WI38 (cell line): ENCODE measurements at regions not wholly inside any gene's neighbourhood (a gene's known extent, or its start where the extent isn't known, plus 50 kb on each side); places are given as distances from the start of the nearest gene placed in this dataset.

Experiments
- H3K4me3 ChIP-seq: 2 replicates; pipeline ENCODE4 v1.5.1; 2011; ENCODE audit warnings: low read depth, mild to moderate bottlenecking, control low read depth, low read length
- TF ChIP-seq, protein P1 (sequence below): IDR thresholded peaks from 2 replicates; pipeline ENCODE4 v1.5.1; 2012; ENCODE audit warnings: low read depth, mild to moderate bottlenecking, control low read depth, low read length

DNA sequence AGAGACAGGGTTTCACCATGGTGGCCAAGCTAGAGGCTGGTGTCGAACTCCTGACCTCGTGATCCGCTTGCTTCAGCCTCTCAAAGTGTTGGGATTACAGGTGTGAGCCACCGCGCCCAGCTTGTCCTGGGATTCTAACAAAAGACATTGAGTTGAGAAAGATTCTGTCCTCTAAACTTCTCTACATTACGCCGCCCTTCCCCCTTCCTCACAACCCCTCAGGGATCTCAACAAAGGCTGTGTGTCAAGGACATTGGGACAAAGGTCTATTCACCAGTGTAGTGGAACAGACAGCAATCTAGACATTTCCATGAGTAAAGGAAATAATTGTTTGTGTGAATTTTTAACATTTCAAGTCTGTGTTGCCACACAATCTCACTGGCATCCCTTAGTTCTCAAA lies 68.8 kb upstream of the KIF5B start:
- no peak overlapping the region for H3K4me3 ChIP-seq
- TF ChIP-seq, protein P1, sequence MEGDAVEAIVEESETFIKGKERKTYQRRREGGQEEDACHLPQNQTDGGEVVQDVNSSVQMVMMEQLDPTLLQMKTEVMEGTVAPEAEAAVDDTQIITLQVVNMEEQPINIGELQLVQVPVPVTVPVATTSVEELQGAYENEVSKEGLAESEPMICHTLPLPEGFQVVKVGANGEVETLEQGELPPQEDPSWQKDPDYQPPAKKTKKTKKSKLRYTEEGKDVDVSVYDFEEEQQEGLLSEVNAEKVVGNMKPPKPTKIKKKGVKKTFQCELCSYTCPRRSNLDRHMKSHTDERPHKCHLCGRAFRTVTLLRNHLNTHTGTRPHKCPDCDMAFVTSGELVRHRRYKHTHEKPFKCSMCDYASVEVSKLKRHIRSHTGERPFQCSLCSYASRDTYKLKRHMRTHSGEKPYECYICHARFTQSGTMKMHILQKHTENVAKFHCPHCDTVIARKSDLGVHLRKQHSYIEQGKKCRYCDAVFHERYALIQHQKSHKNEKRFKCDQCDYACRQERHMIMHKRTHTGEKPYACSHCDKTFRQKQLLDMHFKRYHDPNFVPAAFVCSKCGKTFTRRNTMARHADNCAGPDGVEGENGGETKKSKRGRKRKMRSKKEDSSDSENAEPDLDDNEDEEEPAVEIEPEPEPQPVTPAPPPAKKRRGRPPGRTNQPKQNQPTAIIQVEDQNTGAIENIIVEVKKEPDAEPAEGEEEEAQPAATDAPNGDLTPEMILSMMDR, result no peak

DNA sequence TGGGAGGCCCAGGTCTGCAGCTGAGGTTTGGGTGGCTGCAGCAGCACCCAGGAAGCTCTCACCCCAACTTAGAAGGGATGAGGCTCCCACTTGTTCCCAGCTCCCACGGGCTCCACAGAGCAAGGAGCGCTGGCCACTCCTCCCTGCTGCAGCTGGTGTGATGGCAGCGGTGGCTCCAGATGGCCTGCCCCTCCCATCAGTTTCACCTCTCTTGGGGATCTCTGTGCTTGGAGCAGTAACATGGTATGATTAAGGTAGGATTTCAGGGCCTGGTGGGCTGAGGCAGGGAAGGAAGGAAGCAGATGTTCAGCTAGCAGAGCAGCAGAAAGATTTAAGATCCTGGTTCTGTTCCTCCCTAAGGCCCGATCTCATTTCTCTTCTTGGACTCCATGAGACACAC lies 66.8 kb upstream of the KIF5B start:
- TF ChIP-seq, protein P1, result no peak
- H3K4me3 ChIP-seq, result no peak overlapping the region

DNA sequence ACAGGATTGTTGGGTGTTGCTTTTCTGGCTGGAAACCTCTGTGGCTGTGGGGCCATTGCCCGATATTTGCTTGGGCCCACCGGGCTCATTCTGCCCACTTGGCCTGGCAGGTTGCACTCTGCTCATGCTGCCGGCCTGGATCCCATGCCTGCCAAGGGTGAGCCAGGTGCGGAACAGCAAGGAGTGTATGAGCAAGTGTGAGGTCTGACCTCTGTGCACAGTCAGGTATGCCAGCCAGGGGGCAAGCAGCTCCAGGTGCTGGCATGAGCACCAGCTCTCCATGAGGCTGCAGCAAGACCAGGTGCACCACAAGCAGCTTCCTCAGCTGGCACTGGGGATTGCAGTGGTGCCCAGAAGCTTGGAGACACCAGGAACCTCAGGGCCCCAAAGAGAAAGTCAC lies 65.4 kb upstream of the KIF5B start:
- TF ChIP-seq, protein P1, result no peak
- H3K4me3 ChIP-seq, result no peak overlapping the region

DNA sequence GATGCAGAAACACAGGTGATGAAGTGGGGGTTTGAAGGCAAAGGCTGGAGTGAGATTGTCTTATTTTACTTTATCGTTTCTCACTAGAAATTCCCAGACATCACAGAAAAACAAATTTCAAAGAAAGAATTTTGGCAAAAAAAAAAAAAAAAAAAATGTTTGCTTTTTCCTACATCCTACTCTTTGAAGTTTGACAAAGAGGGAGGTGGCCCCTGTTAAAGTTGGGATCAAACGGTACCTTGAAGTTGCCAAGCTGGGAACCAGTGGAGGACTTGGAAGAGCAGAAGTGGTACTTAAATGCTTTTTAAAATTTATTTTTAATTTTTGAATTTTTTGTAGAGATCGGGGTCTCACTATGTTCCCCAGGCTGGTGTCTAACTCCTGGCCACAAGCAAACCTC lies 63.9 kb upstream of the KIF5B start:
- H3K4me3 ChIP-seq, result no peak overlapping the region
- TF ChIP-seq, protein P1, result no peak

DNA sequence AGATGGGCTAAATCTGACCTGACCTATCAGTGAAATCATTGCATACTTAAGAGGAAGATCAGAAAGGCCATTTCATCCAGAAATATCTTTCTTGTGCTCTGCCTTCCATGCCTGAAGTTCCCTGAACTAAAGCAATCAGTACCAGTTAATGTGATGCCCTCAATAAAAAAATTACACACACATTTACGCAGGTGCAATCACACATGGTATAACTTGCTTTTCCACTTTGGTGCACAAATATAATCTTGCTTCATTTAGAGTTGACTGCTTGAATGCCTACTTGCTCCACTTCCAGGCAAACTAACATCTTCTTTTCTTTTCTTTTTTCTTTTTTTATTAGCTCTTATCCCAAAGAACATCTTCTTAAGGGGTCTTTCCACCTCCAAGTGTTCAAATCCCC lies 58.3 kb upstream of the KIF5B start:
- H3K4me3 ChIP-seq, result no peak overlapping the region
- TF ChIP-seq, protein P1, result no peak

DNA sequence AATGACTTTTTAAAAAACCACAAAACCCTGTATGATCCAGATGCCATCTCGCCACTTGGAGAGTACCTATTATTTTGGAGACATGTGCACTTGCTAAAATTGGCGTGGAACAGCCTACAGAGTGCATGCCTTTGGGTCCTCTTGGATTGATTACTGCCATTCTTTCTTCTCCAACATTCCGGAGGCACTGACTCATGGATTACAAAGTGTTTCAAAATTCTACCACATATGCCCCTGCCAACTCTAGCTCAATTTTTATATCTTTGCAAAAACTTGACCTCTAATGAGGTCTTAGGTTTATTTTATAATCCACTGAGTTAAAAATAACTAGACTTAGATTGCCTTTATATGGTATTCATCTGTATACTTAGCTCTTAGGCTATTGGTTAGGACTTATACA lies 55.8 kb upstream of the KIF5B start:
- TF ChIP-seq, protein P1, result no peak
- H3K4me3 ChIP-seq, result no peak overlapping the region

DNA sequence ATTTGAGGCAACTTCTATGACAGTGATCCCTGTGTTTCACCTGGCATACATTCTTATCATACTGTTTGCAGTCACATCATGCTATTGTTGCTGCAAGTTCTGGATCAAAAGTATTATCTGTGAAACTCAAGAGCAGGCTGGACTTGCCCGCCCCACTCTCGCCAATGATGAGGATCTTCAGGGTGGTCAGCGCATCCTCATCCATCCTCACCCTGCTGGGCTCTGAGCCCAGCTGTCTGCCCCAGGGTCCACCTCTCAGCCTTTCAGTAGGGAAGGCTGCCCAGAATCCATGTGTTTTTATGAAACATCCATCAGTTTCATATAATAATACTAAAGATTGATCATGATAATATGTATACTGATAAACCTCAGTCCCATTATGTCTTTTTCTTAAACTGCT lies 55.4 kb upstream of the KIF5B start:
- TF ChIP-seq, protein P1, result no peak
- no peak overlapping the region for H3K4me3 ChIP-seq
